Hepatocyte (in vitro differentiated cells): ENCODE measurements at regions not wholly inside any gene's neighbourhood (a gene's known extent, or its start where the extent isn't known, plus 50 kb on each side); places are given as distances from the start of the nearest gene placed in this dataset.

Experiments
- DNase-seq: peaks from one replicate; pipeline ENCODE4 v3.0.0-alpha.2; 2016; ENCODE audit warnings: low spot score
- H2AFZ ChIP-seq: fragments of 200-600 bp; sonication (generic); 2 replicates; pipeline ENCODE4 v1.6.0; 2016; ENCODE audit warnings: antibody characterized with exemption, mild to moderate bottlenecking
- H3K27ac ChIP-seq: fragments of 200-600 bp; sonication (generic); 2 replicates; pipeline ENCODE4 v1.5.1; 2016; ENCODE audit warnings: mild to moderate bottlenecking
- H3K27me3 ChIP-seq: fragments of 200-600 bp; sonication (generic); 2 replicates; pipeline ENCODE4 v1.6.1; 2016
- H3K36me3 ChIP-seq: fragments of 200-600 bp; sonication (generic); replicated peaks from 2 replicates; pipeline ENCODE4 v1.5.1; 2016; ENCODE audit warnings: low read depth; ENCODE audit not compliant: insufficient read depth
- H3K4me1 ChIP-seq: fragments of 200-600 bp; sonication (generic); 2 replicates; pipeline ENCODE4 v1.5.1; 2016; ENCODE audit warnings: mild to moderate bottlenecking, moderate library complexity; ENCODE audit not compliant: insufficient read depth
- H3K4me2 ChIP-seq: fragments of 200-600 bp; sonication (generic); 2 replicates; pipeline ENCODE4 v1.6.0; 2016
- H3K4me3 ChIP-seq: fragments of 200-600 bp; sonication (generic); 2 replicates; pipeline ENCODE4 v1.5.1; 2016; ENCODE audit warnings: mild to moderate bottlenecking
- H3K79me2 ChIP-seq: fragments of 200-600 bp; sonication (generic); 2 replicates; pipeline ENCODE4 v1.6.0; 2017; ENCODE audit warnings: mild to moderate bottlenecking
- H3K9me2 ChIP-seq: fragments of 200-600 bp; sonication (generic); replicated peaks from 2 replicates; pipeline ENCODE4 v1.6.0; 2017; ENCODE audit warnings: mild to moderate bottlenecking; ENCODE audit not compliant: insufficient read depth
- H3K9me3 ChIP-seq: fragments of 200-600 bp; sonication (generic); 2 replicates; pipeline ENCODE4 v1.5.1; 2016; ENCODE audit warnings: low read depth, mild to moderate bottlenecking
- H4K20me1 ChIP-seq: fragments of 200-600 bp; sonication (generic); 2 replicates; pipeline ENCODE4 v1.6.0; 2016; ENCODE audit warnings: mild to moderate bottlenecking; ENCODE audit not compliant: insufficient read depth, poor library complexity, severe bottlenecking
- EZH2 ChIP-seq: fragments of 200-600 bp; sonication (generic); IDR thresholded peaks from 2 replicates; pipeline ENCODE4 v1.6.1; 2016; ENCODE audit warnings: antibody characterized with exemption, mild to moderate bottlenecking, borderline replicate concordance
- EZH2phosphoT487 ChIP-seq: fragments of 200-600 bp; sonication (generic); IDR thresholded peaks from one replicate; pipeline ENCODE4 v1.6.1; 2018; ENCODE audit warnings: antibody characterized with exemption, mild to moderate bottlenecking, low read depth, moderate library complexity; ENCODE audit not compliant: unreplicated experiment, severe bottlenecking
- WGBS: methylation state at CpG from one replicate; pipeline ENCODE4 v1.1.6; 2016; ENCODE audit warnings: low lambda C conversion rate; ENCODE audit errors: missing lambda C conversion rate; 5-methylcytosine and 5-hydroxymethylcytosine counted together
- TF ChIP-seq, protein P1 (sequence below): fragments of 200-600 bp; sonication (generic); IDR thresholded peaks from 2 replicates; pipeline ENCODE4 v1.5.1; 2016; ENCODE audit warnings: antibody characterized with exemption, mild to moderate bottlenecking; ENCODE audit not compliant: poor library complexity

DNA sequence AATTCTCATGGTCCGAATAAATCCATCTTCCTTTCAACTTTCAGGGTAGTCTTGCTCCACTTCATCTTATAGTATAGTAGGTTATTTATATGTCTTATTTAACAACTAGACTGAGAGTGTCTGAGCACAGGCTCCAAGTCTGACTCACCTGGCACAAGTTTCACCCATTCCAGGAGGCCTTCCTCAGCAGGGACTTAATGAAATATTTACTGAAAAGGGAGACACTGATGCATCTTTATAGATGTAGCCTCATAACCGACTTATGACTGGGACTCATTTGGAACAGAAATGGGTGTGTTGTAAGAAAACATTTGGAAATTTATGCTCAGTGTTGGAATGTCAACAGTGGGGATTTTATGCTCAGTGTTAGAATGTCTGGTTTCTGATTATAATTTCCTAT, 59.9 kb downstream of the CH25H start:
- WGBS = 92% methylated on average over 2 of the region's 2 CpGs
- H3K4me1 ChIP-seq = no peaks in the 10 kb centered on the region
- H4K20me1 ChIP-seq = no peaks in the 10 kb centered on the region

DNA sequence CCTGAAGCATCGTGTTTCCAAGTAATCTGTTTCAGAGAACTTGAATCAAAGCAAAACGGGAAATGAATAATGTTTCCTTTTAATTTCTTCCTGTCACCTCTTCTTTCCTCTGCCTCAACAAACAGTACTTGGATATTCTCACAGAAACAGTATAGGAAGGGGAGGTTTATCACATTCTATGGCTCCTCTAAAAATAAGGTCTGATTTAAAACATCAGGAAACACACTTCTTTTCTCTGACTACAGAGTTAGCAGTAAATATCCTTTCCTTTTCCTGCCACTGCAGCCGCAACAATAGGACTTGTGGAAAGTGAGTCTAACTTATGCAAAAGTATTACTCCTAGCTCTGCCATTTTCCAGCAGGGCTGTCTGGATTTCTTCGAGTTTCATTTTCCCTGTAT, 62.3 kb downstream of the CH25H start:
- TF ChIP-seq EZH2 = no peak
- TF ChIP-seq, protein P1, sequence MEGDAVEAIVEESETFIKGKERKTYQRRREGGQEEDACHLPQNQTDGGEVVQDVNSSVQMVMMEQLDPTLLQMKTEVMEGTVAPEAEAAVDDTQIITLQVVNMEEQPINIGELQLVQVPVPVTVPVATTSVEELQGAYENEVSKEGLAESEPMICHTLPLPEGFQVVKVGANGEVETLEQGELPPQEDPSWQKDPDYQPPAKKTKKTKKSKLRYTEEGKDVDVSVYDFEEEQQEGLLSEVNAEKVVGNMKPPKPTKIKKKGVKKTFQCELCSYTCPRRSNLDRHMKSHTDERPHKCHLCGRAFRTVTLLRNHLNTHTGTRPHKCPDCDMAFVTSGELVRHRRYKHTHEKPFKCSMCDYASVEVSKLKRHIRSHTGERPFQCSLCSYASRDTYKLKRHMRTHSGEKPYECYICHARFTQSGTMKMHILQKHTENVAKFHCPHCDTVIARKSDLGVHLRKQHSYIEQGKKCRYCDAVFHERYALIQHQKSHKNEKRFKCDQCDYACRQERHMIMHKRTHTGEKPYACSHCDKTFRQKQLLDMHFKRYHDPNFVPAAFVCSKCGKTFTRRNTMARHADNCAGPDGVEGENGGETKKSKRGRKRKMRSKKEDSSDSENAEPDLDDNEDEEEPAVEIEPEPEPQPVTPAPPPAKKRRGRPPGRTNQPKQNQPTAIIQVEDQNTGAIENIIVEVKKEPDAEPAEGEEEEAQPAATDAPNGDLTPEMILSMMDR = no peak
- TF ChIP-seq EZH2phosphoT487 = no peak
- Histone ChIP-seq H3K27me3 (peaks cover 11% of the 10 kb centered on the region), H3K9me3 (no peaks in the 10 kb centered on the region), H2AFZ (no peak overlapping the region), H3K79me2 (no peaks in the 10 kb centered on the region), H3K9me2 (no peaks in the 10 kb centered on the region), H3K4me2 (no peak overlapping the region), H3K27ac (no peak overlapping the region), H4K20me1 (no peaks in the 10 kb centered on the region), H3K36me3 (no peaks in the 10 kb centered on the region), H3K4me3 (no peak overlapping the region), H3K4me1 (no peaks in the 10 kb centered on the region)
- 74% methylated on average over 4 of the region's 4 CpGs for WGBS
- no peak for DNase-seq

More for the DNA sequence above, 59.9 kb downstream of the CH25H start:
- H3K36me3 ChIP-seq = no peaks in the 10 kb centered on the region
- H3K4me2 ChIP-seq = no peak overlapping the region
- no peak overlapping the region for H3K4me3 ChIP-seq
- H3K79me2 ChIP-seq = no peaks in the 10 kb centered on the region
- H3K27me3 ChIP-seq = peaks cover 7% of the 10 kb centered on the region
- no peak overlapping the region for H3K27ac ChIP-seq
- H3K9me2 ChIP-seq = no peaks in the 10 kb centered on the region
- H3K9me3 ChIP-seq = no peaks in the 10 kb centered on the region
- H2AFZ ChIP-seq = no peak overlapping the region
- no peak for DNase-seq
- TF ChIP-seq EZH2 = no peak
- TF ChIP-seq, protein P1 = no peak
- TF ChIP-seq EZH2phosphoT487 = no peak

DNA sequence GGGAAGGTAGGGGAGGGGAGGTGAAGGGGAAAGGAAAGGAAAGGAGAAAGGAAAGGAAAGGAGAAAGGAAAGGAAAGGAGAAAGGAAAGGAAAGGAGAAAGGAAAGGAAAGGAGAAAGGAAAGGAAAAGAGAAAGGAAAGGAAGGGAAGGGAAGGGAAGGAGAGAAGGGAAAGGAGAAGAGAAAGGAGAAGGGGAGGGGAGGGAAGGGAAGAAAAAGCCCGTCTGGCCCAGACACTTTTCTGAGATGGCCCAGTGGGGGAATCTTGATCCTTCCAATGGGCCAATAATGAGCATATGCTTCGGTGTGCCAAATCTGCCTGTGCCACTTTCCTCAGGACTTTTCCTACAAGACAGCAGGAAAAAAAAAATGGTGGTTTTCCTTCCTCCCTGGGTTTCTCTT, 64.5 kb downstream of the CH25H start:
- no peak overlapping the region for H3K4me2 ChIP-seq
- no peak overlapping the region for H3K4me3 ChIP-seq
- H3K79me2 ChIP-seq = no peaks in the 10 kb centered on the region
- DNase-seq = no peak
- no peaks in the 10 kb centered on the region for H3K9me3 ChIP-seq
- H3K4me1 ChIP-seq = no peaks in the 10 kb centered on the region
- TF ChIP-seq, protein P1 = no peak
- no peak overlapping the region for H2AFZ ChIP-seq
- 77% methylated on average over 2 of the region's 2 CpGs for WGBS
- H3K36me3 ChIP-seq = no peaks in the 10 kb centered on the region
- no peaks in the 10 kb centered on the region for H3K9me2 ChIP-seq
- peaks cover 11% of the 10 kb centered on the region for H3K27me3 ChIP-seq
- no peak overlapping the region for H3K27ac ChIP-seq
- no peaks in the 10 kb centered on the region for H4K20me1 ChIP-seq

DNA sequence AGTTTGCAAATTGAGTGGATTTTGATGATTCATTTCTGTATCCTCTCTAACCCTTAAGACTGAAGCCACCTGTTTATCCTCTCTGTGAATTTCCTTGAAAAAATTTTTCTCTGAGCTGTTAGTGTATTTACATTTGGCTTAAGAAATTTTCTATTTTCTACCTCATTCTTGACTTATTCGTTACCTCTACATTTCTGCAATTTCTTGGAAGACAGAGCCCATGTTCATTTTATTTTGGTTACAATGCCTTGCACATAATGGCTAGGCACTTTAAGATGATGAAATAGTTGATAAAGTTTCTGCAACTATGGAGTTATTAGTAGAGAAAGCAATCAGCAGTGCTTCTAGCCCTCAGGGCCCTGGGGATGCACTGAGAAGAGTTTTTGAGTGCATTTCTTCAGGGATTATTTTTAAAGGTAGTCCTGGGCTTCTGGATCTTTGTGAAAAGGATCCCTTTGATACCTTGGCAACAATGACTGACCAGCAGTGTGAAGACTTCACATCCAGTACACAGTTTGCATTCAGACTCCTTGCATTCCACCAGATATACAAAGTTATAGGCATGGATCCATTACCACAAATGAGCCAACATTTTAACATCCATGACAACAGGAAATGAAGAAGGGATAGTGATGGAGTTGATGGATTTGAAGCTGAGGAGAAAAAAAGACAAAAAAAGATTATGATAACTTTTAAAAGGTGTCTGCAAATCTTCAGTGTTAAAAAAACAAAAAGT, 68.2 kb downstream of the CH25H start:
- 83% methylated on average over 1 of the region's 1 CpG for WGBS

More for the DNA sequence above, 68.2 kb downstream of the CH25H start:
- Histone ChIP-seq H2AFZ (no peak overlapping the region), H3K79me2 (no peaks in the 10 kb centered on the region), H4K20me1 (no peaks in the 10 kb centered on the region), H3K9me3 (no peaks in the 10 kb centered on the region), H3K9me2 (no peaks in the 10 kb centered on the region), H3K4me2 (no peak overlapping the region), H3K36me3 (no peaks in the 10 kb centered on the region), H3K4me3 (no peak overlapping the region), H3K4me1 (no peaks in the 10 kb centered on the region), H3K27me3 (peaks cover 8% of the 10 kb centered on the region), H3K27ac (no peak overlapping the region)
- TF ChIP-seq EZH2phosphoT487 = no peak
- TF ChIP-seq, protein P1 = no peak
- TF ChIP-seq EZH2 = no peak
- DNase-seq = no peak
